ENCODE measurements at regions not wholly inside any gene's neighbourhood (a gene's known extent, or its start where the extent isn't known, plus 50 kb on each side); places are given as distances from the start of the nearest gene placed in this dataset.

DNA sequence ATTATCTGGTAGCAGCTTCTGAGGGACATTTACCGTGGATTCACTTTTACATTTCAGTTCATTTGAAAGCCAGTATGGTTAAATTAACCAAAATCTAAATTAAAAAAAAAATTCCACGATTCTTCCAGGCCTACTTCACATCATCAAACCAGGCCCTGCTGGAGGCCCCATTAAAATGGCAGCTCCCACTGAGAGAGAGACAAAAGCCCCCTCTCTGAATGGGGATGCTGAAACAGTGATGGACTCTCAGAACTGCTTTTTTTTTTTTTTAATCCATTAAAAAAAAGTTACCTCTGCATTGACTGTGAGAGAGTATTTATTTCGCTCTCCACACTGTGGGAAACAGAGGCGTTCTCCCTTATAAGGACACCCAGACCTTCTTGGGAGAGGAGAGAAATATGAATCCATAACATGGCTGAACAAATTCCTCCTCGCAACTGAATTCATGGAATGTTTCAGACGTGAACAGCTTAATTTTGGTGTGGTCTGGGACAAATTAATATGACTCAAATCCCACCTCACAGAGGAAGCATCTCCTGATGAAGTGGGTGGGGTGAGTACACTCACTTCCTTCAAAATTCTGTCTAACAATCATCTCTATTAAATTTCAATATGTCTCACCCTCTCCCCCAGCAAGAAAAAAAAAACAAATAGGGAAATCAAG is 73.5 kb downstream of the SAMD9 start:
- TF ChIP-seq CTCF (conservative IDR thresholded peaks at IDR 0.05; ENCODE audit: low read depth, low read length) (no peak), EZH2 (IDR thresholded peaks at IDR 0.05; ENCODE audit: low read length, unreplicated experiment) (no peak), EZH2phosphoT487 (IDR thresholded peaks at IDR 0.05; ENCODE audit: borderline replicate concordance, low read length) (no peak)
